Spleen (tissue), 7 donors: ENCODE measurements at regions not wholly inside any gene's neighbourhood (a gene's known extent, or its start where the extent isn't known, plus 50 kb on each side); places are given as distances from the start of the nearest gene placed in this dataset.

Experiments used
- CTCF ChIP-seq, 11 experiments: fragments of 200-600 bp in 7 of 11; fragments of 450-650 bp in 4 of 11; sonication (generic) in 4 of 11; IDR thresholded peaks in 8 of 11; conservative IDR thresholded peaks in 3 of 11; 1 replicate in 7 of 11; 2 replicates in 4 of 11; pipeline versions ENCODE4 v1.4.0 to v1.8.0; 2016 to 2021; ENCODE audit warnings: antibody characterized with exemption in 11 of 11, inconsistent platforms in 4 of 11, mild to moderate bottlenecking in 1 of 11
- POLR2A ChIP-seq, 3 donors: fragments of 450-650 bp; IDR thresholded peaks; one replicate each; pipeline ENCODE4 v1.5.1; 2017; ENCODE audit warnings: antibody characterized with exemption in 3 of 3, mild to moderate bottlenecking in 1 of 3
- POLR2AphosphoS5 ChIP-seq, 3 donors: sonication (generic); formaldehyde crosslinking; IDR thresholded peaks; one replicate each; pipeline ENCODE4 v1.5.1; 2017; ENCODE audit warnings: antibody characterized with exemption in 3 of 3
- donor health status: DM: no; HTN: no; CAD: no; lungs with moderate emphysema.
- donor health status: DM: no; HTN: no; CAD: no.
- donor health status: DM: no; HTN: no; CAD: no.

- TF ChIP-seq POLR2AphosphoS5 (IDR thresholded peaks at IDR 0.05), result peak in 1 of 3 donors; percentile 27
- no peak for TF ChIP-seq CTCF (IDR thresholded peaks at IDR 0.05 in 8 of 11, conservative IDR thresholded peaks at IDR 0.05 in 3 of 11)
- no peak for TF ChIP-seq POLR2A (IDR thresholded peaks at IDR 0.05)
Measured at GRCh38 chr15:95169541-95170459, 938.4 kb downstream of the MCTP2 start.
